WTC11 (cell line): ENCODE measurements at regions not wholly inside any gene's neighbourhood (a gene's known extent, or its start where the extent isn't known, plus 50 kb on each side); places are given as distances from the start of the nearest gene placed in this dataset.

Experiments used
- ATAC-seq: fragments of 200-7000 bp; cut with Tn5 transposase; 2 replicates; pipeline ENCODE4 v1.10.0; 2021; ENCODE audit warnings: mild to moderate bottlenecking, moderate library complexity
- CTCF ChIA-PET: fragments of 300-600 bp; sonication (Branson Sonifier 250); formaldehyde crosslinking; loops from one replicate; lab custom pipeline; 2021; ENCODE audit warnings: antibody characterized with exemption; lab: Charles Lee
- POLR2A ChIA-PET: fragments of 350-600 bp; sonication (Branson Sonifier 250); formaldehyde crosslinking; loops from one replicate; lab custom pipeline; 2021; ENCODE audit warnings: antibody characterized with exemption; lab: Charles Lee
- DNase-seq: peaks from one replicate; pipeline ENCODE4 v3.0.0; 2021; ENCODE audit warnings: low spot score
- H3K27ac Mint-ChIP-seq: 2 replicates; pipeline ENCODE4 v1.8.0; 2021; ENCODE audit warnings: mixed read lengths
- H3K27me3 Mint-ChIP-seq: 2 replicates; pipeline ENCODE4 v1.8.0; 2021; ENCODE audit warnings: low read depth, mild to moderate bottlenecking, moderate library complexity, mixed read lengths
- H3K36me3 Mint-ChIP-seq: 2 replicates; pipeline ENCODE4 v1.8.0; 2021; ENCODE audit warnings: mixed read lengths
- H3K4me1 Mint-ChIP-seq: 2 replicates; pipeline ENCODE4 v1.8.0; 2022; ENCODE audit warnings: mixed read lengths
- H3K4me3 Mint-ChIP-seq: 2 replicates; pipeline ENCODE4 v1.8.0; 2021; ENCODE audit warnings: mild to moderate bottlenecking, moderate library complexity, mixed read lengths
- H3K9me3 Mint-ChIP-seq: 2 replicates; pipeline ENCODE4 v1.8.0; 2021; ENCODE audit warnings: mixed read lengths
- ATF2 ChIP-seq: sonication (generic); formaldehyde crosslinking; IDR thresholded peaks from 2 replicates; pipeline ENCODE4 v1.8.1; 2022; ENCODE audit warnings: low read depth, missing genetic modification reagents, borderline replicate concordance
- ATF3 ChIP-seq: sonication (generic); formaldehyde crosslinking; conservative IDR thresholded peaks from 2 replicates; pipeline ENCODE4 v1.8.1; 2022; ENCODE audit warnings: mild to moderate bottlenecking, missing genetic modification reagents
- CREB1 ChIP-seq: sonication (generic); formaldehyde crosslinking; IDR thresholded peaks from 2 replicates; pipeline ENCODE4 v1.8.0; 2023; ENCODE audit warnings: mild to moderate bottlenecking, missing genetic modification reagents
- CREM ChIP-seq: sonication (generic); formaldehyde crosslinking; IDR thresholded peaks from 2 replicates; pipeline ENCODE4 v1.8.1; 2022; ENCODE audit warnings: mild to moderate bottlenecking, missing genetic modification reagents, moderate library complexity
- ESRRA ChIP-seq: sonication (generic); formaldehyde crosslinking; IDR thresholded peaks from 2 replicates; pipeline ENCODE4 v1.8.1; 2022; ENCODE audit warnings: mild to moderate bottlenecking, missing genetic modification reagents, borderline replicate concordance
- FOXJ3 ChIP-seq: sonication (generic); formaldehyde crosslinking; IDR thresholded peaks from 2 replicates; pipeline ENCODE4 v1.9.0; 2021; ENCODE audit warnings: missing genetic modification reagents, mild to moderate bottlenecking, borderline replicate concordance
- FOXP4 ChIP-seq: sonication (generic); formaldehyde crosslinking; IDR thresholded peaks from 2 replicates; pipeline ENCODE4 v1.8.0; 2022; ENCODE audit warnings: mild to moderate bottlenecking, missing genetic modification reagents
- GRHL2 ChIP-seq: fragments of 250-450 bp; sonication (Bioruptor Pico); IDR thresholded peaks from 2 replicates; pipeline ENCODE4 v1.8.0; 2022; ENCODE audit warnings: mild to moderate bottlenecking, moderate library complexity; ENCODE audit not compliant: insufficient replicate concordance, severe bottlenecking
- HMGXB4 ChIP-seq: sonication (generic); formaldehyde crosslinking; IDR thresholded peaks from 2 replicates; pipeline ENCODE4 v1.8.1; 2023; ENCODE audit warnings: mild to moderate bottlenecking, moderate library complexity, missing genetic modification reagents
- KAT7 ChIP-seq: sonication (generic); formaldehyde crosslinking; IDR thresholded peaks from 2 replicates; pipeline ENCODE4 v1.8.1; 2023; ENCODE audit warnings: missing genetic modification reagents, mild to moderate bottlenecking, borderline replicate concordance
- MYBL2 ChIP-seq: sonication (generic); formaldehyde crosslinking; IDR thresholded peaks from 2 replicates; pipeline ENCODE4 v1.8.1; 2023; ENCODE audit warnings: mild to moderate bottlenecking, moderate library complexity, missing genetic modification reagents
- NR1H2 ChIP-seq: sonication (generic); formaldehyde crosslinking; IDR thresholded peaks from 2 replicates; pipeline ENCODE4 v1.9.0; 2021; ENCODE audit warnings: mild to moderate bottlenecking, moderate library complexity, missing genetic modification reagents
- OVOL2 ChIP-seq: fragments of 250-450 bp; sonication (Bioruptor Pico); IDR thresholded peaks from 2 replicates; pipeline ENCODE4 v1.9.0; 2021; ENCODE audit warnings: mild to moderate bottlenecking, borderline replicate concordance
- SMAD4 ChIP-seq: sonication (generic); formaldehyde crosslinking; IDR thresholded peaks from 2 replicates; pipeline ENCODE4 v1.8.0; 2022; ENCODE audit warnings: mild to moderate bottlenecking, missing genetic modification reagents
- TCF7 ChIP-seq: sonication (generic); formaldehyde crosslinking; IDR thresholded peaks from 2 replicates; pipeline ENCODE4 v1.8.0; 2022; ENCODE audit warnings: mild to moderate bottlenecking, low read depth, missing genetic modification reagents, moderate library complexity
- TP53 ChIP-seq: sonication (generic); formaldehyde crosslinking; IDR thresholded peaks from 2 replicates; pipeline ENCODE4 v1.8.1; 2023; ENCODE audit warnings: mild to moderate bottlenecking, missing genetic modification reagents
- USF1 ChIP-seq: sonication (generic); formaldehyde crosslinking; IDR thresholded peaks from 2 replicates; pipeline ENCODE4 v1.8.0; 2022; ENCODE audit warnings: mild to moderate bottlenecking, missing genetic modification reagents
- ZNF219 ChIP-seq: sonication (generic); formaldehyde crosslinking; IDR thresholded peaks from 2 replicates; pipeline ENCODE4 v1.8.0; 2023; ENCODE audit warnings: missing genetic modification reagents, mild to moderate bottlenecking, borderline replicate concordance
- ZNF281 ChIP-seq: sonication (generic); formaldehyde crosslinking; IDR thresholded peaks from 2 replicates; pipeline ENCODE4 v1.8.0; 2023; ENCODE audit warnings: mild to moderate bottlenecking, missing genetic modification reagents
- ZNF425 ChIP-seq: fragments of 250-450 bp; sonication (Bioruptor Pico); conservative IDR thresholded peaks from 2 replicates; pipeline ENCODE4 v1.9.0; 2021; ENCODE audit warnings: mild to moderate bottlenecking
- ZNF671 ChIP-seq: fragments of 250-450 bp; sonication (Bioruptor Pico); IDR thresholded peaks from 2 replicates; pipeline ENCODE4 v1.8.0; 2021; ENCODE audit warnings: mild to moderate bottlenecking

GRCh38 chrX:9390693-9391368 is 74.0 kb upstream of the TBL1X start:
- H3K27ac Mint-ChIP-seq: no peak overlapping the region
- H3K27me3 Mint-ChIP-seq: no peaks in the 10 kb centered on the region
- TF ChIP-seq HMGXB4 (CRISPR knock-in tag): no peak
- no peak for TF ChIP-seq NR1H2 (CRISPR knock-in tag)
- TF ChIP-seq FOXP4: no peak
- TF ChIP-seq TP53 (CRISPR knock-in tag): no peak
- no peak for TF ChIP-seq ZNF425 (CRISPR knock-in tag)
- no peak for DNase-seq
- H3K4me1 Mint-ChIP-seq: no peaks in the 10 kb centered on the region
- H3K4me3 Mint-ChIP-seq: no peak overlapping the region
- H3K36me3 Mint-ChIP-seq: no peaks in the 10 kb centered on the region
- CTCF ChIA-PET: no interaction called here
- POLR2A ChIA-PET: no interaction called here
- no peak for ATAC-seq
- 0 out of 2 replicates have a peak, but pooled peaks cover 6% of the 10 kb centered on the region for H3K9me3 Mint-ChIP-seq

- no peak for TF ChIP-seq SMAD4 (CRISPR knock-in tag)
- no peak for TF ChIP-seq OVOL2 (CRISPR knock-in tag)
- no peak for TF ChIP-seq CREM (CRISPR knock-in tag)
- no peak for TF ChIP-seq ZNF671 (CRISPR knock-in tag)
- TF ChIP-seq NR1H2 (CRISPR knock-in tag): no peak
- no peak for TF ChIP-seq FOXJ3
- TF ChIP-seq ZNF281 (CRISPR knock-in tag): no peak
- no peak for TF ChIP-seq ZNF219
- no peak for TF ChIP-seq MYBL2 (CRISPR knock-in tag)
- TF ChIP-seq TCF7: no peak
- TF ChIP-seq ATF3 (CRISPR knock-in tag): no peak
- no peak for TF ChIP-seq USF1
- TF ChIP-seq GRHL2 (CRISPR knock-in tag): no peak
- no peak for TF ChIP-seq ATF2 (CRISPR knock-in tag)
- TF ChIP-seq KAT7 (CRISPR knock-in tag): no peak
- no peak for TF ChIP-seq FOXP4
- TF ChIP-seq ESRRA: no peak
- TF ChIP-seq CREB1 (CRISPR knock-in tag): no peak
- no peak for DNase-seq
- H3K4me1 Mint-ChIP-seq: no peaks in the 10 kb centered on the region
- H3K4me3 Mint-ChIP-seq: no peak overlapping the region
- ChIA-PET POLR2A (no interaction called here), CTCF (no interaction called here)
- no peaks in the 10 kb centered on the region for H3K27me3 Mint-ChIP-seq
- H3K27ac Mint-ChIP-seq: no peak overlapping the region
- no peaks in the 10 kb centered on the region for H3K36me3 Mint-ChIP-seq
- H3K9me3 Mint-ChIP-seq: 0 out of 2 replicates have a peak, but pooled peaks cover 6% of the 10 kb centered on the region
- ATAC-seq: no peak
These were observed 72.4 kb upstream of the TBL1X start for GRCh38 chrX:9392445-9392844.
